B cell (primary cell): ENCODE measurements at regions not wholly inside any gene's neighbourhood (a gene's known extent, or its start where the extent isn't known, plus 50 kb on each side); places are given as distances from the start of the nearest gene placed in this dataset.

Experiments used
- ATAC-seq: fragments of 200-7000 bp; cut with Tn5 transposase; one replicate; pipeline ENCODE4 v1.10.0; 2021; ENCODE audit warnings: low read depth, mild to moderate bottlenecking, moderate number of reproducible peaks, moderate library complexity
- CTCF ChIA-PET: fragments of 350-600 bp; sonication (Branson Sonifier 250); formaldehyde crosslinking; loops from one replicate; lab custom pipeline; 2021; ENCODE audit warnings: antibody characterized with exemption, inconsistent platforms; lab: Charles Lee
- POLR2A ChIA-PET: fragments of 350-600 bp; sonication (Branson Sonifier 250); formaldehyde crosslinking; loops from one replicate; lab custom pipeline; 2021; ENCODE audit warnings: antibody characterized with exemption; lab: Charles Lee
- DNase-seq: peaks from one replicate; pipeline ENCODE4 v3.0.0; 2013
- H2AFZ ChIP-seq: 2 replicates; pipeline ENCODE4 v1.6.1; 2012; ENCODE audit warnings: mild to moderate bottlenecking, low read depth, low read length; ENCODE audit not compliant: insufficient read depth, poor library complexity, severe bottlenecking
- H3K27ac ChIP-seq, 2 donors: 1 replicate in 1 of 2; 2 replicates in 1 of 2; pipeline ENCODE4 v1.5.1; 2012 to 2013; ENCODE audit warnings: low read length in 2 of 2, mild to moderate bottlenecking in 2 of 2, moderate library complexity in 1 of 2
- H3K27me3 ChIP-seq, 4 experiments: fragments of 200-600 bp in 1 of 4; sonication (generic) in 1 of 4; replicated peaks in 1 of 4; 1 replicate in 2 of 4; 2 replicates in 2 of 4; pipeline versions ENCODE4 v1.6.1 to v1.7.0; 2013 to 2016; ENCODE audit warnings: low read length in 3 of 4, mild to moderate bottlenecking in 2 of 4, mixed read lengths in 1 of 4, moderate library complexity in 1 of 4; ENCODE audit not compliant: insufficient read depth in 4 of 4, control insufficient read depth in 3 of 4; ENCODE audit errors: control extremely low read depth in 1 of 4
- H3K36me3 ChIP-seq, 2 experiments: replicated peaks in 1 of 2; 1 replicate in 1 of 2; 2 replicates in 1 of 2; pipeline versions ENCODE4 v1.6.1 to v1.7.1; 2013; ENCODE audit warnings: low read length in 1 of 2; ENCODE audit not compliant: insufficient read depth in 2 of 2, control insufficient read depth in 1 of 2; ENCODE audit errors: control extremely low read depth in 1 of 2, extremely low read depth in 1 of 2
- H3K4me1 ChIP-seq, 2 donors: fragments of 200-600 bp in 1 of 2; sonication (generic) in 1 of 2; 1 replicate in 1 of 2; 2 replicates in 1 of 2; pipeline versions ENCODE4 v1.5.1 to v1.6.1; 2013 to 2017; ENCODE audit warnings: low read length in 2 of 2; ENCODE audit not compliant: control insufficient read depth in 2 of 2, insufficient read depth in 2 of 2
- H3K4me2 ChIP-seq: replicated peaks from 2 replicates; pipeline ENCODE3; 2012; ENCODE audit warnings: mild to moderate bottlenecking, low read depth, low read length; ENCODE audit not compliant: poor library complexity, severe bottlenecking
- H3K4me3 ChIP-seq, 5 experiments: fragments of 200-600 bp in 1 of 5; sonication (generic) in 1 of 5; 1 replicate in 3 of 5; 2 replicates in 2 of 5; pipeline versions ENCODE4 v1.5.1 to v1.7.0; 2011 to 2016; ENCODE audit warnings: low read length in 4 of 5, mild to moderate bottlenecking in 4 of 5, low read depth in 2 of 5, control low read depth in 1 of 5, moderate library complexity in 1 of 5; ENCODE audit not compliant: insufficient read depth in 1 of 5; ENCODE audit errors: control extremely low read depth in 1 of 5, extremely low read depth in 1 of 5
- H3K79me2 ChIP-seq: fragments of 200-600 bp; sonication (generic); one replicate; pipeline ENCODE4 v1.6.0; 2016; ENCODE audit warnings: low read length; ENCODE audit not compliant: control insufficient read depth, insufficient read depth
- H3K9ac ChIP-seq: fragments of 200-600 bp; sonication (generic); 2 replicates; pipeline ENCODE4 v1.6.1; 2017; ENCODE audit warnings: mild to moderate bottlenecking, low read length, moderate library complexity
- H3K9me3 ChIP-seq, 3 donors: one replicate each; pipeline versions ENCODE4 v1.6.1 to v1.7.1; 2013; ENCODE audit warnings: low read length in 2 of 3; ENCODE audit not compliant: control insufficient read depth in 2 of 3, insufficient read depth in 1 of 3; ENCODE audit errors: control extremely low read depth in 1 of 3
- H4K20me1 ChIP-seq: 2 replicates; pipeline ENCODE4 v1.6.0; 2012; ENCODE audit warnings: mild to moderate bottlenecking, low read length; ENCODE audit not compliant: insufficient read depth, control insufficient read depth, poor library complexity, severe bottlenecking
- H3K27ac Mint-ChIP-seq: one replicate; pipeline ENCODE4 v1.8.0; 2021; ENCODE audit warnings: mixed read lengths
- H3K27me3 Mint-ChIP-seq: one replicate; pipeline ENCODE4 v1.8.0; 2021; ENCODE audit warnings: mixed read lengths
- H3K4me1 Mint-ChIP-seq: one replicate; pipeline ENCODE4 v1.8.0; 2021; ENCODE audit warnings: mixed read lengths
- H3K4me3 Mint-ChIP-seq: one replicate; pipeline ENCODE4 v1.8.0; 2021; ENCODE audit warnings: mixed read lengths
- H3K9me3 Mint-ChIP-seq: one replicate; pipeline ENCODE4 v1.8.0; 2022; ENCODE audit warnings: mixed read lengths; ENCODE audit not compliant: insufficient read depth
- CTCF ChIP-seq: fragments of 200-600 bp; IDR thresholded peaks from one replicate; pipeline ENCODE4 v1.8.0; 2022; ENCODE audit warnings: antibody characterized with exemption, mild to moderate bottlenecking
- EZH2 ChIP-seq: IDR thresholded peaks from 2 replicates; pipeline ENCODE4 v1.6.1; 2012; ENCODE audit warnings: borderline replicate concordance, low read depth, mild to moderate bottlenecking, moderate library complexity, low read length; ENCODE audit not compliant: insufficient read depth, poor library complexity, severe bottlenecking
- WGBS: methylation state at CpG from one replicate; pipeline ENCODE4 v1.1.5; 2013; ENCODE audit warnings: missing lambda C conversion rate; ENCODE audit not compliant: insufficient coverage; 5-methylcytosine and 5-hydroxymethylcytosine counted together
- intact Hi-C: fragments of 100-400 bp; cut with micrococcal nuclease; formaldehyde crosslinking; loops from one replicate; pipeline ENCODE4 v1.10.0; 2022

GRCh38 chr2:8458503-8459459, 223.1 kb upstream of the ID2 start:
- Histone ChIP-seq H3K9me3 (peaks cover 0 to 19% (median 0%) of the 10 kb centered on the region in 3 donors), H2AFZ (no peak overlapping the region), H3K36me3 (no peaks in the 10 kb centered on the region), H3K79me2 (no peaks in the 10 kb centered on the region), H3K27ac (no peak overlapping the region), H3K27me3 (peaks cover 0 to 91% (median 62%) of the 10 kb centered on the region in 4 experiments), H3K4me1 (peaks cover 14 to 19% of the 10 kb centered on the region in 2 donors), H3K9ac (no peak overlapping the region), H4K20me1 (no peaks in the 10 kb centered on the region), H3K4me2 (no peak overlapping the region), H3K4me3 (no peak overlapping the region)
- H3K27ac Mint-ChIP-seq, result peak overlapping the region; percentile 37
- TF ChIP-seq CTCF (no peak), EZH2 (no peak)
- ATAC-seq, result no peak
- over 99% methylated on average over 7 of the region's 10 CpGs for WGBS
- intact Hi-C loops, result no loop called here
- no peaks in the 10 kb centered on the region for H3K9me3 Mint-ChIP-seq
- peaks cover 93% of the 10 kb centered on the region for H3K27me3 Mint-ChIP-seq
- ChIA-PET CTCF (interaction anchor here (0.6 kb wide), 1 partner anchor 1354 kb away, joined by 4 read pairs; no protein-coding TSS in a partner anchor), POLR2A (no interaction called here)
- peaks cover 15% of the 10 kb centered on the region for H3K4me1 Mint-ChIP-seq
- DNase-seq, result no peak
- no peak overlapping the region for H3K4me3 Mint-ChIP-seq

GRCh38 chr2:8459474-8459873, 222.4 kb upstream of the ID2 start:
- Histone ChIP-seq H2AFZ (no peak overlapping the region), H3K27me3 (peaks cover 0 to 91% (median 62%) of the 10 kb centered on the region in 4 experiments), H3K27ac (no peak overlapping the region), H3K4me3 (no peak overlapping the region), H3K9ac (no peak overlapping the region), H3K4me1 (peaks cover 14 to 19% of the 10 kb centered on the region in 2 donors), H3K9me3 (peaks cover 0 to 22% (median 0%) of the 10 kb centered on the region in 3 donors), H3K36me3 (no peaks in the 10 kb centered on the region), H4K20me1 (no peaks in the 10 kb centered on the region), H3K79me2 (no peaks in the 10 kb centered on the region), H3K4me2 (no peak overlapping the region)
- TF ChIP-seq EZH2 (no peak), CTCF (no peak)
- ATAC-seq (no peak), DNase-seq (no peak)
- Mint-ChIP-seq H3K4me1 (peaks cover 15% of the 10 kb centered on the region), H3K27ac (no peak overlapping the region), H3K27me3 (peaks cover 93% of the 10 kb centered on the region), H3K9me3 (no peaks in the 10 kb centered on the region), H3K4me3 (no peak overlapping the region)
- CTCF ChIA-PET, result no interaction called here
- intact Hi-C loops, result no loop called here
- no CpG with 5 or more reads among the region's 3 CpGs for WGBS
- POLR2A ChIA-PET, result no interaction called here
